ENCODE measurements at regions not wholly inside any gene's neighbourhood (a gene's known extent, or its start where the extent isn't known, plus 50 kb on each side); places are given as distances from the start of the nearest gene placed in this dataset.

DNA sequence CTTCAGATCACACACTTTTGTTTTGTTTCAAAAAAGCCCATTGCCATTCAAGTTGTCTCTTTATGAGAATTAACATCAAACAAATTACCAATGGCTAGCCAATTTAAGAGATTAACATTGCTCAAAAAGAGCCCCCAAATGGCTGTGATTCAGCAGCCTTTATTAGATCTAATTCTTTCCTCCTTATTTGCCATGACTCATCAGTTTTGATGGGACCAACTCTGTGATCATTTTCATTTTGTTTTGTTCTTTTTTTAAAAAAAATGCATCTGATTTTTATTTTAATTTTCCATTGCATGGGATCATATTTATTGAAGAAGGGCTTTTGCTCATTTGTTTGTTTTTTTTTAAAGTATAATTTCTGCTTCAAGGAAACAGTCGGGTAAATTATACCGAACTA lies 161.6 kb upstream of the FRMPD4 start:
- no peaks in the 10 kb centered on the region for H3K36me3 ChIP-seq
- TF ChIP-seq, protein P1, sequence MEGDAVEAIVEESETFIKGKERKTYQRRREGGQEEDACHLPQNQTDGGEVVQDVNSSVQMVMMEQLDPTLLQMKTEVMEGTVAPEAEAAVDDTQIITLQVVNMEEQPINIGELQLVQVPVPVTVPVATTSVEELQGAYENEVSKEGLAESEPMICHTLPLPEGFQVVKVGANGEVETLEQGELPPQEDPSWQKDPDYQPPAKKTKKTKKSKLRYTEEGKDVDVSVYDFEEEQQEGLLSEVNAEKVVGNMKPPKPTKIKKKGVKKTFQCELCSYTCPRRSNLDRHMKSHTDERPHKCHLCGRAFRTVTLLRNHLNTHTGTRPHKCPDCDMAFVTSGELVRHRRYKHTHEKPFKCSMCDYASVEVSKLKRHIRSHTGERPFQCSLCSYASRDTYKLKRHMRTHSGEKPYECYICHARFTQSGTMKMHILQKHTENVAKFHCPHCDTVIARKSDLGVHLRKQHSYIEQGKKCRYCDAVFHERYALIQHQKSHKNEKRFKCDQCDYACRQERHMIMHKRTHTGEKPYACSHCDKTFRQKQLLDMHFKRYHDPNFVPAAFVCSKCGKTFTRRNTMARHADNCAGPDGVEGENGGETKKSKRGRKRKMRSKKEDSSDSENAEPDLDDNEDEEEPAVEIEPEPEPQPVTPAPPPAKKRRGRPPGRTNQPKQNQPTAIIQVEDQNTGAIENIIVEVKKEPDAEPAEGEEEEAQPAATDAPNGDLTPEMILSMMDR (IDR thresholded peaks at IDR 0.05) = no peak
- TF ChIP-seq POLR2A (IDR thresholded peaks at IDR 0.05) = no peak
- no peak for TF ChIP-seq POLR2AphosphoS5 (IDR thresholded peaks at IDR 0.05)
- DNase-seq (ENCODE audit: low spot score in 2 of 2) = no peak
- peaks cover 0 to 16% of the 10 kb centered on the region in 2 donors for H3K27me3 ChIP-seq
- H3K4me3 ChIP-seq = no peak overlapping the region
- no peaks in the 10 kb centered on the region for H3K9me3 ChIP-seq
- H3K27ac ChIP-seq = no peak overlapping the region
- intact Hi-C loops (cut with DNase I; ENCODE audit: low total_unique reads) = no loop called here
- no peaks in the 10 kb centered on the region for H3K4me1 ChIP-seq

DNA sequence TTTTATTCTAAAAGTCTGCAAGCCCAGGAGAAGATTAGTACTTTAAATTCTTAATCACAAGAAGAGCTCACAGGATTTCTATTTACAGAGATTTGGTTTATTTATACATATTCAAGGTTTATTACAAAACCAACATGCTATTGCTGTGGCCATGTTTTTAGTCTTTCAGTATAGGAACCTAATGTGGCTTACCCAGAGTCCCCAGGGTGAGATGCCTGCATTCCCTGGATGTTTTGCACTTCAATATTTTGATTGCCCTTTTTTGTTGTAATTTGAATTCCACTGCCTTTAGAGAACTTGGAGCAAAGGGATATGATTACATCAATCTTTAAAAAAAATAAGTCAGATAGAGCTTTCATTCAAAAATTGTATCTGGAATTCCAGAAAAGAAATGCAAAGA lies 146.0 kb upstream of the FRMPD4 start:
- H3K9me3 ChIP-seq = peaks cover 0 to 9% of the 10 kb centered on the region in 2 donors
- no peak overlapping the region for H3K4me3 ChIP-seq
- H3K4me1 ChIP-seq = no peaks in the 10 kb centered on the region
- H3K36me3 ChIP-seq = no peaks in the 10 kb centered on the region
- H3K27ac ChIP-seq = no peak overlapping the region
- intact Hi-C loops (cut with DNase I; ENCODE audit: low total_unique reads) = no loop called here
- TF ChIP-seq, protein P1 (IDR thresholded peaks at IDR 0.05) = no peak
- TF ChIP-seq POLR2A (IDR thresholded peaks at IDR 0.05) (no peak), POLR2AphosphoS5 (IDR thresholded peaks at IDR 0.05) (no peak)
- DNase-seq (ENCODE audit: low spot score in 2 of 2) = no peak
- peaks cover 0 to 25% of the 10 kb centered on the region in 2 donors for H3K27me3 ChIP-seq

DNA sequence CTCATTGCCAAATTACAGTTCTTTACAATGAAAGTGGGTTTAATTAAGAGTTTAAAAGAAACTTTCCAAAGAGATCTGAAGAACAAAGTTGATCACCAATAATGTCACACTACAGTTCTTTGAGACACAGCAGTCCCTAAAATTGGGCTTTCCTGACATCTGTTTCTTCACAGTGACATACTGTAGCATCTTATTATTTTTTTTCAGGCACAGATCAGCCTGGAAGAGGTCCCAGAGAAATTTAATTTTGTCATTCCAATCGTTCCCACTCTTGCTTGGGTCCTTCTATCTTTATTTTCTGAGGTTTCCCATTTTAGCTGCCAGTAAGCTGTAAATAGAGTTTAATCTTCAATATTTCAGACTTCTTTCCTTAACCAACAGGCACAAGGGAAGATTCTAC lies 143.1 kb upstream of the FRMPD4 start:
- Histone ChIP-seq H3K9me3 (peaks cover 0 to 5% of the 10 kb centered on the region in 2 donors), H3K36me3 (no peaks in the 10 kb centered on the region), H3K4me1 (no peaks in the 10 kb centered on the region), H3K27ac (no peak overlapping the region), H3K4me3 (no peak overlapping the region), H3K27me3 (peaks cover 0 to 27% of the 10 kb centered on the region in 2 donors)
- no peak for DNase-seq (ENCODE audit: low spot score in 2 of 2)
- intact Hi-C loops (cut with DNase I; ENCODE audit: low total_unique reads) = no loop called here
- TF ChIP-seq POLR2A (IDR thresholded peaks at IDR 0.05) = no peak
- TF ChIP-seq, protein P1 (IDR thresholded peaks at IDR 0.05) = no peak
- TF ChIP-seq POLR2AphosphoS5 (IDR thresholded peaks at IDR 0.05) = no peak

DNA sequence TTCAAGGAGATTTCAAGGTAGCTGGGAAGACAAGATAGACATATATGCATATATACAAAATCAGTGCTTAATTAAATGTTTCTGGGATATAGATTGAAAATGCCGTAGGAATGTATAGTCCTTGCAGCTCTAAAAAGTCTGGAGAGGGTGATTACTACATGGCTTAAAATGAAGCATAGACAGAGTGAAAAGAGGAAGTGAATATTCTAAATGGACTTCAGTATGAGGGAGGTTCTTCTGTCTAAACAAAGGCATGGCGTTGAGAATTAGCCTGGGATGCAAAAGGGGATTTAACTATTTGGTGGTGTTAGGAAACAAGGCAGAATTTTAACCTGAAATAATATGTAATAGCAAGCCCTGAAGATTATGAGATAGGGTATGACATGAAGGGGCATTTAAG lies 141.5 kb upstream of the FRMPD4 start:
- Histone ChIP-seq H3K27me3 (peaks cover 0 to 29% of the 10 kb centered on the region in 2 donors), H3K27ac (no peak overlapping the region), H3K4me3 (no peak overlapping the region), H3K36me3 (no peaks in the 10 kb centered on the region), H3K4me1 (no peaks in the 10 kb centered on the region), H3K9me3 (peaks cover 0 to 5% of the 10 kb centered on the region in 2 donors)
- DNase-seq (ENCODE audit: low spot score in 2 of 2) = no peak
- intact Hi-C loops (cut with DNase I; ENCODE audit: low total_unique reads) = no loop called here
- TF ChIP-seq POLR2A (IDR thresholded peaks at IDR 0.05) = no peak
- TF ChIP-seq, protein P1 (IDR thresholded peaks at IDR 0.05) = no peak
- no peak for TF ChIP-seq POLR2AphosphoS5 (IDR thresholded peaks at IDR 0.05)

DNA sequence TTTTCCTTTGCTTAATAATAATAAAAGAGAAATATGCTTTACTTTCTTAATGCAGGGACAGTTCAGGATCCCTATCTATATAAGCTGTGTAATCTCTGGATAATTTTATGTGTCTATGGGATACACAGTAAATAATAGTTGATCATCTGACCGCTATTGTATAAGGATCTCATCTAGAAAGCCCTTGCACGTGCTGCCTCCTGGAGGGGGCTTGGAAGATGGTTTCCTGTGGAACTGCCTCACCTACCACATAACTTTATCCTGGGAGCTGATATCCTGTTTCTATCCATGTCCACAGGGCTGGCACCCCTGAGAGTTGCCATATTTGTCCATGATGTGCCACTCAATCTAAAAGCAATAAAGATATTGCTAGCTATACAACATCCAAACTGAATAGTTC lies 139.3 kb upstream of the FRMPD4 start:
- no peak for TF ChIP-seq POLR2A (IDR thresholded peaks at IDR 0.05)
- no peak for TF ChIP-seq POLR2AphosphoS5 (IDR thresholded peaks at IDR 0.05)
- TF ChIP-seq, protein P1 (IDR thresholded peaks at IDR 0.05) = no peak
- H3K4me3 ChIP-seq = no peak overlapping the region
- intact Hi-C loops (cut with DNase I; ENCODE audit: low total_unique reads) = no loop called here
- H3K4me1 ChIP-seq = no peaks in the 10 kb centered on the region
- H3K27ac ChIP-seq = no peak overlapping the region
- peaks cover 0 to 5% of the 10 kb centered on the region in 2 donors for H3K9me3 ChIP-seq
- DNase-seq (ENCODE audit: low spot score in 2 of 2) = no peak
- H3K27me3 ChIP-seq = peaks cover 0 to 41% of the 10 kb centered on the region in 2 donors
- H3K36me3 ChIP-seq = no peaks in the 10 kb centered on the region

Measured in breast epithelium (tissue), 4 donors.